MM.1S (cell line): ENCODE measurements at regions not wholly inside any gene's neighbourhood (a gene's known extent, or its start where the extent isn't known, plus 50 kb on each side); places are given as distances from the start of the nearest gene placed in this dataset.

ENCODE experiments used
- DNase-seq: peaks from one replicate; pipeline ENCODE4 v3.0.0-alpha.2; 2015
- H2AFZ ChIP-seq: fragments of 300-600 bp; sonication (generic); 2 replicates; pipeline ENCODE4 v1.6.0; 2016; ENCODE audit warnings: antibody characterized with exemption, low read length
- H3F3A ChIP-seq: fragments of 300-600 bp; sonication (generic); 2 replicates; pipeline ENCODE4 v1.6.1; 2016; ENCODE audit warnings: mild to moderate bottlenecking, antibody characterized with exemption, low read length, moderate library complexity, mixed read lengths; ENCODE audit not compliant: insufficient read depth
- H3K27ac ChIP-seq: fragments of 300-600 bp; sonication (generic); 2 replicates; pipeline ENCODE4 v1.5.1; 2016; ENCODE audit warnings: mild to moderate bottlenecking, low read length
- H3K27me3 ChIP-seq: fragments of 300-600 bp; sonication (generic); replicated peaks from 2 replicates; pipeline ENCODE4 v1.6.0; 2016; ENCODE audit warnings: low read length; ENCODE audit not compliant: insufficient read depth
- H3K36me3 ChIP-seq: fragments of 300-600 bp; sonication (generic); replicated peaks from 2 replicates; pipeline ENCODE4 v1.6.1; 2016; ENCODE audit warnings: mild to moderate bottlenecking, low read length, mixed read lengths; ENCODE audit not compliant: insufficient read depth
- H3K4me1 ChIP-seq: fragments of 300-600 bp; sonication (generic); 2 replicates; pipeline ENCODE4 v1.6.1; 2016; ENCODE audit warnings: low read length, mixed read lengths
- H3K4me2 ChIP-seq: fragments of 300-600 bp; sonication (generic); 2 replicates; pipeline ENCODE4 v1.6.0; 2016; ENCODE audit warnings: low read depth, low read length
- H3K4me3 ChIP-seq: fragments of 300-600 bp; sonication (generic); 2 replicates; pipeline ENCODE4 v1.5.1; 2016; ENCODE audit warnings: low read length, mixed read lengths
- H3K79me2 ChIP-seq: fragments of 300-600 bp; sonication (generic); 2 replicates; pipeline ENCODE4 v1.6.1; 2016; ENCODE audit warnings: mixed run types, low read length, mixed read lengths
- H3K9ac ChIP-seq: fragments of 300-600 bp; sonication (generic); 2 replicates; pipeline ENCODE4 v1.6.1; 2016; ENCODE audit warnings: low read length, mixed read lengths
- H3K9me2 ChIP-seq: fragments of 300-600 bp; sonication (generic); replicated peaks from 2 replicates; pipeline ENCODE4 v1.6.1; 2016; ENCODE audit warnings: mild to moderate bottlenecking, low read length, mixed read lengths; ENCODE audit not compliant: insufficient read depth
- H3K9me3 ChIP-seq: fragments of 300-600 bp; sonication (generic); replicated peaks from 2 replicates; pipeline ENCODE4 v1.6.1; 2016; ENCODE audit warnings: mild to moderate bottlenecking, low read length, mixed read lengths; ENCODE audit not compliant: insufficient read depth
- H4K20me1 ChIP-seq: fragments of 300-600 bp; sonication (generic); 2 replicates; pipeline ENCODE4 v1.6.1; 2016; ENCODE audit warnings: mild to moderate bottlenecking, low read length, moderate library complexity, mixed read lengths; ENCODE audit not compliant: insufficient read depth
- EZH2 ChIP-seq: fragments of 300-600 bp; sonication (generic); optimal IDR thresholded peaks from 2 replicates; pipeline ENCODE3; 2017; ENCODE audit warnings: low read depth, mild to moderate bottlenecking, antibody characterized with exemption, low read length, mixed read lengths
- EZH2phosphoT487 ChIP-seq: fragments of 300-600 bp; sonication (generic); IDR thresholded peaks from 2 replicates; pipeline ENCODE4 v1.6.1; 2018; ENCODE audit warnings: antibody characterized with exemption, low read length
- TF ChIP-seq, protein P1 (sequence below): fragments of 300-600 bp; sonication (generic); IDR thresholded peaks from 2 replicates; pipeline ENCODE4 v1.5.1; 2016; ENCODE audit warnings: antibody characterized with exemption, low read length, mixed read lengths

DNA sequence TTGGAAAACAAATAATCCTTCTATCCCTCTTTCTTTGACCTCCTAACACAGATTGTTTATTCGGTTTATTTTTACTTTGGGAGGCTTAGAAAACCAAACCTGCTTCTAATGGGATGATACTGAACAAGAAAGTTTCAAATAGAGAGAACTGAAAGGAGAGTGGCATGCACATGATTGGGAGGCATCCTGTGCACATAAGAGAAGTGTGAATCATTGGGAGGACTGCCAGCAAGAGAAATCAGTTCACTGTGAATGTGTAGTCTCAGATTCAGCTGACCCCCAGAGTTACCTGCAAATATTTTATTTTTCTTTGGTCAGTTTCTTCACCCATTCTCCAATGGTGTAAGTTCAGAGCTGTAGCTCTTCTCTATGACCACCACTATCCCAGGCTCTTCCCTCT lies 1363.2 kb upstream of the ACVR2A start:
- no peak for DNase-seq
- H3K9ac ChIP-seq = no peak overlapping the region

DNA sequence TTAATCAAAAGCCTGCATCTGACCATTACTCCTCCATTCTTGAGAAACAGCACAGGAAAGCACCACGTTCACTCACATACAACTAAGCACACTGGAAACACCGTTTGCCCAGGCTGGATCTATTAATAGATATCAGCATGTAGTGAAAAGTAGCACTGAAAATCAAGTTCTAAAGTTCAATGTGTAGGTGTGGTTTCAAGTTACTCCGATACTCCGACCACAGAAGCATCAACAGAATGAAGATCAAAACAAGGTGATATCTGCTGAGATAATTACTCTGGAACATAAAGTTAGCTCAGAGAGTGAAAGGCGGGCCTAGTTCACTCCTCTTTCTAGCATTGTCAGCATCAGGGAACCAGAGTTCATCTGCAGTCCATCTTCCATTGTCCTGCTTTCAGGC lies 1367.4 kb upstream of the ACVR2A start:
- no peaks in the 10 kb centered on the region for H3K9me3 ChIP-seq
- peaks cover 12% of the 10 kb centered on the region for H3F3A ChIP-seq
- H3K36me3 ChIP-seq = no peaks in the 10 kb centered on the region
- H4K20me1 ChIP-seq = no peaks in the 10 kb centered on the region
- H3K4me2 ChIP-seq = peak overlapping the region; percentile 60; the same call in 1 of the 2 replicates
- H3K4me3 ChIP-seq = no peak overlapping the region
- TF ChIP-seq, protein P1, sequence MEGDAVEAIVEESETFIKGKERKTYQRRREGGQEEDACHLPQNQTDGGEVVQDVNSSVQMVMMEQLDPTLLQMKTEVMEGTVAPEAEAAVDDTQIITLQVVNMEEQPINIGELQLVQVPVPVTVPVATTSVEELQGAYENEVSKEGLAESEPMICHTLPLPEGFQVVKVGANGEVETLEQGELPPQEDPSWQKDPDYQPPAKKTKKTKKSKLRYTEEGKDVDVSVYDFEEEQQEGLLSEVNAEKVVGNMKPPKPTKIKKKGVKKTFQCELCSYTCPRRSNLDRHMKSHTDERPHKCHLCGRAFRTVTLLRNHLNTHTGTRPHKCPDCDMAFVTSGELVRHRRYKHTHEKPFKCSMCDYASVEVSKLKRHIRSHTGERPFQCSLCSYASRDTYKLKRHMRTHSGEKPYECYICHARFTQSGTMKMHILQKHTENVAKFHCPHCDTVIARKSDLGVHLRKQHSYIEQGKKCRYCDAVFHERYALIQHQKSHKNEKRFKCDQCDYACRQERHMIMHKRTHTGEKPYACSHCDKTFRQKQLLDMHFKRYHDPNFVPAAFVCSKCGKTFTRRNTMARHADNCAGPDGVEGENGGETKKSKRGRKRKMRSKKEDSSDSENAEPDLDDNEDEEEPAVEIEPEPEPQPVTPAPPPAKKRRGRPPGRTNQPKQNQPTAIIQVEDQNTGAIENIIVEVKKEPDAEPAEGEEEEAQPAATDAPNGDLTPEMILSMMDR = no peak
- TF ChIP-seq EZH2phosphoT487 (no peak), EZH2 (no peak)
- H3K9ac ChIP-seq = no peak overlapping the region
- H3K9me2 ChIP-seq = no peaks in the 10 kb centered on the region
- H3K4me1 ChIP-seq = peaks cover 19% of the 10 kb centered on the region
- H3K79me2 ChIP-seq = no peaks in the 10 kb centered on the region
- peak; percentile 92 for DNase-seq
- H3K27ac ChIP-seq = peak overlapping the region; percentile 26; the same call in 1 of the 2 replicates
- no peak overlapping the region for H2AFZ ChIP-seq
- no peaks in the 10 kb centered on the region for H3K27me3 ChIP-seq

More for the DNA sequence above, 1363.2 kb upstream of the ACVR2A start:
- no peaks in the 10 kb centered on the region for H3K36me3 ChIP-seq
- no peak overlapping the region for H3K27ac ChIP-seq
- peaks cover 19% of the 10 kb centered on the region for H3K4me1 ChIP-seq
- H3K4me3 ChIP-seq = no peak overlapping the region
- TF ChIP-seq, protein P1 = no peak
- TF ChIP-seq EZH2 (no peak), EZH2phosphoT487 (no peak)
- H3K9me3 ChIP-seq = no peaks in the 10 kb centered on the region
- no peaks in the 10 kb centered on the region for H3K79me2 ChIP-seq
- H3F3A ChIP-seq = peaks cover 12% of the 10 kb centered on the region
- no peaks in the 10 kb centered on the region for H4K20me1 ChIP-seq
- H2AFZ ChIP-seq = no peak overlapping the region
- H3K9me2 ChIP-seq = no peaks in the 10 kb centered on the region
- H3K27me3 ChIP-seq = no peaks in the 10 kb centered on the region
- no peak overlapping the region for H3K4me2 ChIP-seq

DNA sequence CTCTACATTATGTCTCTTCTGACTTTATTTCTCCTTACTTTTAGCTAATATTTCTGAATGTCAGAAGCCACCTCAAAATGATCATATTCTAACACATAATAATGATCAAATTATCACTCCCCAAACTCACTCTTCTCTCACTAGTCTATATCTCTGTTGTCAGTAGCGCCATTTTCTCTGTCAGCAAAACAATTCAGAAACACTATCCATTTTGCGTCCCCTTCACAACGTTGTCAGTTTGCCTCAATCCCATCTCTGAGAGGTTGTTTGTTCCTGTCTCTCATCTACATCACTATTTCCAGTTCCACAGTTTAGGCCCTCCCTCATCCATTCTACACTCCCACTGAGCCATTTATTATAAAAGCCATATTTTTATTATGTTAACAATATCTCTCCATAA lies 1376.3 kb upstream of the ACVR2A start:
- Histone ChIP-seq H3K9me3 (no peaks in the 10 kb centered on the region), H3K27me3 (no peaks in the 10 kb centered on the region), H3K9me2 (no peaks in the 10 kb centered on the region), H2AFZ (no peak overlapping the region), H3K4me1 (no peaks in the 10 kb centered on the region), H3K79me2 (no peaks in the 10 kb centered on the region), H3K36me3 (no peaks in the 10 kb centered on the region), H4K20me1 (no peaks in the 10 kb centered on the region), H3K27ac (no peak overlapping the region), H3K9ac (no peak overlapping the region), H3K4me3 (no peak overlapping the region), H3F3A (no peaks in the 10 kb centered on the region), H3K4me2 (no peak overlapping the region)
- no peak for DNase-seq
- TF ChIP-seq EZH2phosphoT487 = no peak
- TF ChIP-seq, protein P1 = no peak
- TF ChIP-seq EZH2 = no peak
